Erythroblast (primary cell): ENCODE measurements at regions not wholly inside any gene's neighbourhood (a gene's known extent, or its start where the extent isn't known, plus 50 kb on each side); places are given as distances from the start of the nearest gene placed in this dataset.

Source experiments
- GATA1 ChIP-seq: IDR thresholded peaks from 2 replicates; pipeline ENCODE4 v1.6.1; 2011; ENCODE audit warnings: low read depth, mild to moderate bottlenecking, control low read depth, low read length, moderate library complexity
- POLR2A ChIP-seq: IDR thresholded peaks from 2 replicates; pipeline ENCODE4 v1.6.1; 2011; ENCODE audit warnings: mild to moderate bottlenecking, low read length

DNA sequence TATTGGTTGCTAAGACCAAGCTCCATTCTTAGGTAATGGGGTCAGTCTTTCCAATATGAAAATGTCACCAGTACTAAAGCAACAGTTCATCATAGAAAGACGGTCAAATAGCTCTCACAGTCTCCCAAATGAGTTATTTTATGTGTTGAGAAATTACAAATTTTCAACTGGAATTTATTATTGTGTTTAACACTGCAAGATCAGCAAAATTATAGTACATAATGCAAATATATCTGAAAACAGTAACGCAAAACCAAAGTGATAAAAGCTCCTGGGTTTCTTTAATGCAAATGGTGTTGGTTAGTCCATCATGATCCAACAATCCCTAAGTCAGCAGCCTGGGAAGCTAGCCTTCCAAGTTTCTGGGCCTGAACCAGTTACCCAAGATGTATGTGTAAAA is 61.5 kb upstream of the EGFL6 start:
- no peak for TF ChIP-seq POLR2A
- TF ChIP-seq GATA1, result no peak
